Keratinocyte (primary cell): ENCODE measurements at regions not wholly inside any gene's neighbourhood (a gene's known extent, or its start where the extent isn't known, plus 50 kb on each side); places are given as distances from the start of the nearest gene placed in this dataset.

ENCODE experiments used
- DNase-seq: peaks from one replicate; pipeline ENCODE4 v3.0.0-alpha.2; 2011; ENCODE audit warnings: low read depth, missing footprints, low spot score
- FAIRE-seq: peaks from 2 replicates; lab custom pipeline; 2011; peaks lifted over from hg19 to GRCh38; lab: Jason Lieb, UNC
- H2AFZ ChIP-seq: 2 replicates; pipeline ENCODE4 v1.6.0; 2012; ENCODE audit warnings: low read length, control low read depth, inconsistent platforms; ENCODE audit not compliant: control insufficient read depth
- H3K27ac ChIP-seq: 2 replicates; pipeline ENCODE4 v1.5.1; 2011; ENCODE audit warnings: low read length; ENCODE audit not compliant: control insufficient read depth, insufficient read depth
- H3K27me3 ChIP-seq: 3 replicates; pipeline ENCODE4 v1.6.0; 2011; ENCODE audit warnings: low read length; ENCODE audit not compliant: control insufficient read depth, insufficient read depth; ENCODE audit errors: extremely low read depth
- H3K36me3 ChIP-seq, 2 experiments: 2 replicates in 1 of 2; 3 replicates in 1 of 2; pipeline ENCODE4 v1.5.1; 2011; ENCODE audit warnings: low read length in 2 of 2, mild to moderate bottlenecking in 1 of 2; ENCODE audit not compliant: control insufficient read depth in 2 of 2, insufficient read depth in 2 of 2; ENCODE audit errors: extremely low read depth in 1 of 2
- H3K4me1 ChIP-seq: 3 replicates; pipeline ENCODE4 v1.5.1; 2011; ENCODE audit warnings: low read length; ENCODE audit not compliant: control insufficient read depth, insufficient read depth; ENCODE audit errors: extremely low read depth
- H3K4me2 ChIP-seq: 3 replicates; pipeline ENCODE4 v1.6.0; 2011; ENCODE audit warnings: low read depth, low read length; ENCODE audit not compliant: control insufficient read depth, insufficient read depth; ENCODE audit errors: extremely low read depth
- H3K4me3 ChIP-seq, 3 experiments: fragments of 200-600 bp in 1 of 3; sonication (generic) in 1 of 3; 2 replicates in 2 of 3; 3 replicates in 1 of 3; pipeline ENCODE4 v1.5.1; 2011 to 2016; ENCODE audit warnings: low read length in 3 of 3, mild to moderate bottlenecking in 3 of 3, control low read depth in 2 of 3, inconsistent platforms in 1 of 3, low read depth in 1 of 3, mixed read lengths in 1 of 3, mixed run types in 1 of 3, moderate library complexity in 1 of 3; ENCODE audit not compliant: control insufficient read depth in 2 of 3, insufficient read depth in 2 of 3; ENCODE audit errors: extremely low read depth in 1 of 3
- H3K79me2 ChIP-seq: 2 replicates; pipeline ENCODE4 v1.6.0; 2012; ENCODE audit warnings: low read length; ENCODE audit not compliant: control insufficient read depth, insufficient read depth
- H3K9ac ChIP-seq: 3 replicates; pipeline ENCODE4 v1.6.0; 2011; ENCODE audit warnings: low read length; ENCODE audit not compliant: control insufficient read depth, insufficient read depth; ENCODE audit errors: extremely low read depth
- H3K9me1 ChIP-seq: 3 replicates; pipeline ENCODE4 v1.6.0; 2011; ENCODE audit warnings: low read length; ENCODE audit not compliant: control insufficient read depth, insufficient read depth; ENCODE audit errors: extremely low read depth
- H3K9me3 ChIP-seq: 2 replicates; pipeline ENCODE4 v1.5.1; 2012; ENCODE audit warnings: low read depth, low read length; ENCODE audit not compliant: control insufficient read depth
- H4K20me1 ChIP-seq: 3 replicates; pipeline ENCODE4 v1.6.0; 2011; ENCODE audit warnings: low read length; ENCODE audit not compliant: control insufficient read depth, insufficient read depth; ENCODE audit errors: extremely low read depth
- EZH2 ChIP-seq: IDR thresholded peaks from one replicate; pipeline ENCODE4 v1.6.1; 2012; ENCODE audit warnings: inconsistent platforms, mild to moderate bottlenecking, low read length, moderate library complexity
- dilution Hi-C: fragments of 300-500 bp; cut with MboI; formaldehyde crosslinking; loops from one replicate; pipeline ENCODE4 v1.7.0; 2020; ENCODE audit warnings: low sequenced_read_pairs; ENCODE audit not compliant: extremely low pct_ligation_motif_present
- TF ChIP-seq, protein P1 (sequence below), 3 experiments: IDR thresholded peaks in 1 of 3; conservative IDR thresholded peaks in 1 of 3; optimal IDR thresholded peaks in 1 of 3; 2 replicates in 2 of 3; 3 replicates in 1 of 3; pipeline versions ENCODE3 to v1.5.1; 2011; ENCODE audit warnings: low read length in 3 of 3, mild to moderate bottlenecking in 3 of 3, moderate library complexity in 2 of 3, control low read depth in 1 of 3, inconsistent platforms in 1 of 3; ENCODE audit not compliant: insufficient read depth in 2 of 3; ENCODE audit errors: extremely low read depth in 1 of 3

DNA sequence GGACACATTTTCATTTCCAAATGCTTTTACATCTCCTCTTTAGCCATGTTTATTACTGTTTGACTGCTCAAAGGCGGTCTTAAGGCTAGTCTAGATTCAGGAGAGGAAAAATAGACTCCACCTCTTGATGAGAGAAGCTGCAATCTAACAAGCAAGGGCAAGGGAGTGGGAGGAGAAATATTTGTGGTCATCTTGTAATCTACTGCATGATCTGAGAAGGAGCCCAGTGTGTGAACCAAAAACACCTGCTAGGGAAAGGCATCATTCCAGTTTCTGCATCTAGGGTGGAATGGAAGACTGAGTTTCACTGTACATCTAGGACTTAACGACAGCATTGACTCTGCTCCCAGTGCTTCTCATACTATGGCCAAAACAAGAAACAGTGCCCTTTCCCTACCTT lies 232.2 kb upstream of the HS3ST3A1 start:
- no peaks in the 10 kb centered on the region for H3K27me3 ChIP-seq
- H3K9ac ChIP-seq, result no peak overlapping the region
- DNase-seq (no peak), FAIRE-seq (no peak)
- dilution Hi-C loops, result no loop called here
- no peak overlapping the region for H3K4me2 ChIP-seq
- H3K4me3 ChIP-seq, result no peak overlapping the region
- H3K79me2 ChIP-seq, result no peaks in the 10 kb centered on the region
- H3K36me3 ChIP-seq, result no peaks in the 10 kb centered on the region
- H3K9me1 ChIP-seq, result no peaks in the 10 kb centered on the region
- no peak for TF ChIP-seq EZH2
- TF ChIP-seq, protein P1, sequence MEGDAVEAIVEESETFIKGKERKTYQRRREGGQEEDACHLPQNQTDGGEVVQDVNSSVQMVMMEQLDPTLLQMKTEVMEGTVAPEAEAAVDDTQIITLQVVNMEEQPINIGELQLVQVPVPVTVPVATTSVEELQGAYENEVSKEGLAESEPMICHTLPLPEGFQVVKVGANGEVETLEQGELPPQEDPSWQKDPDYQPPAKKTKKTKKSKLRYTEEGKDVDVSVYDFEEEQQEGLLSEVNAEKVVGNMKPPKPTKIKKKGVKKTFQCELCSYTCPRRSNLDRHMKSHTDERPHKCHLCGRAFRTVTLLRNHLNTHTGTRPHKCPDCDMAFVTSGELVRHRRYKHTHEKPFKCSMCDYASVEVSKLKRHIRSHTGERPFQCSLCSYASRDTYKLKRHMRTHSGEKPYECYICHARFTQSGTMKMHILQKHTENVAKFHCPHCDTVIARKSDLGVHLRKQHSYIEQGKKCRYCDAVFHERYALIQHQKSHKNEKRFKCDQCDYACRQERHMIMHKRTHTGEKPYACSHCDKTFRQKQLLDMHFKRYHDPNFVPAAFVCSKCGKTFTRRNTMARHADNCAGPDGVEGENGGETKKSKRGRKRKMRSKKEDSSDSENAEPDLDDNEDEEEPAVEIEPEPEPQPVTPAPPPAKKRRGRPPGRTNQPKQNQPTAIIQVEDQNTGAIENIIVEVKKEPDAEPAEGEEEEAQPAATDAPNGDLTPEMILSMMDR (optimal IDR thresholded peaks at IDR 0.05 in 1 of 3, IDR thresholded peaks at IDR 0.05 in 1 of 3, conservative IDR thresholded peaks at IDR 0.05 in 1 of 3; ENCODE audit: extremely low read depth in 1 of 3, insufficient read depth in 2 of 3, low read length in 3 of 3), result no peak
- no peaks in the 10 kb centered on the region for H4K20me1 ChIP-seq
- no peaks in the 10 kb centered on the region for H3K9me3 ChIP-seq
- no peaks in the 10 kb centered on the region for H3K4me1 ChIP-seq
- H2AFZ ChIP-seq, result no peak overlapping the region
- no peak overlapping the region for H3K27ac ChIP-seq

DNA sequence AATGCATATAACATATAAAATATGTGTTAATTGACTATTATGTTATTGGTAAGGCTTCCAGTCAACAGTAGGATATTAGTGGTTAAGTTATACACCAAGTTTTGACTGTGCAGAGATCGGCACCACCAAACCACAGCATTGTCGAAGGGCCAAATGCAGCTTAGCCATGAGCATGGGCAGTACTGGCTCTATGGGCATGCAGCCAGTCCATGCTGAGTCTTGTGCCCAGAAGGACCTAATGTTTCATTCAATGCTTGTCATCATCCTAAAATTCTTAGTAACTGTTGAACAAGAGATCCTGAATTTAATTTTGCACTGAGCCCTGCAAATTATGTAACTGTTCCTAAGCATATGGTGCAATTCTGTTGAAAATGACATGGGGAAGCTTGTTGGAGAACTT lies 233.4 kb upstream of the HS3ST3A1 start:
- Histone ChIP-seq H3K27ac (no peak overlapping the region), H3K27me3 (no peaks in the 10 kb centered on the region), H2AFZ (no peak overlapping the region), H3K4me3 (no peak overlapping the region), H3K4me1 (no peaks in the 10 kb centered on the region), H3K79me2 (no peaks in the 10 kb centered on the region), H3K4me2 (no peak overlapping the region), H3K36me3 (no peaks in the 10 kb centered on the region), H3K9ac (no peak overlapping the region), H3K9me1 (no peaks in the 10 kb centered on the region), H3K9me3 (no peaks in the 10 kb centered on the region), H4K20me1 (no peaks in the 10 kb centered on the region)
- dilution Hi-C loops, result no loop called here
- FAIRE-seq (no peak), DNase-seq (no peak)
- TF ChIP-seq, protein P1 (optimal IDR thresholded peaks at IDR 0.05 in 1 of 3, IDR thresholded peaks at IDR 0.05 in 1 of 3, conservative IDR thresholded peaks at IDR 0.05 in 1 of 3; ENCODE audit: extremely low read depth in 1 of 3, insufficient read depth in 2 of 3, low read length in 3 of 3), result no peak
- no peak for TF ChIP-seq EZH2
